HG02981 (cell line): ENCODE measurements at regions not wholly inside any gene's neighbourhood (a gene's known extent, or its start where the extent isn't known, plus 50 kb on each side); places are given as distances from the start of the nearest gene placed in this dataset.

Experiments
- ATAC-seq: cut with Tn5 transposase; IDR thresholded peaks from one replicate; pipeline ENCODE4 v1.9.1; 2021; ENCODE audit warnings: mild to moderate bottlenecking, moderate library complexity; ENCODE audit not compliant: unreplicated experiment

DNA sequence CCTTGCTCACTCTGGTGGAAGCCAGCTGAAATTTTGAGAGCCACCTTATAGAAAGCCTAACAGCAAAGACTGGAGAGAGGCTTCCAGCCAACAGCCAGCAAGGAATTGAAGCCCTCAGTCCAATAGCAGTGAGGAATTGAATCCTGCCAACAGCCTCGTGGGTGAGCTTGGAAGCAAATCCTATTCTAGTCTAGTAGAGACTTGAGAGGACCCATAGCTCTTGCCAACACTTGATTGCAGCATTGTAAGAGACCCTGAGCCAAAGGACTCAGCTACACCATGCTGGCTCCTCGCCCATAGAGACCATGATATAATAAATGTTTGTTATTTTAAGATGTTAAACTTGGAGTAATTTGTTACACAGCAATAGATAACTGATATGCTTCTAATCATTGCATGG, 403.0 kb upstream of the TNP1 start:
- no peak for ATAC-seq

DNA sequence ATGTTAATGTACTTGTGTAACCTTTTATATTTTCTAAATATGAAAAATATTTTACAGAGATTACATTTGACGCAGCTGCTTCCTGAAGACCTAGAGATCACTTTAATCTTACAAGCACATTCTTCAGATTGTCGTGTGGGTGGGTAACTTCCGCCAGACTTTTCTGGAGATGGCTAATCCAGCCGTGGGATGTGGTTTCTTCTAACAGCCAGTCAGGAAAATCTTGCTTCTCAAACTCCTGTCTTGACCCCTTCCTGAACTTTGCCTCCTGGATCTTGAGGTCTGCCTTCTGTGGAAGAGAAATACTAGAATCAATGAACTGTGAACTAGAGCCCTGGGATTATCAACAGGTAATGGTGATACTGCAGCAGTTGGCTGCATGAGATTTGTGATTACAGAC, 401.6 kb upstream of the TNP1 start:
- ATAC-seq = no peak

DNA sequence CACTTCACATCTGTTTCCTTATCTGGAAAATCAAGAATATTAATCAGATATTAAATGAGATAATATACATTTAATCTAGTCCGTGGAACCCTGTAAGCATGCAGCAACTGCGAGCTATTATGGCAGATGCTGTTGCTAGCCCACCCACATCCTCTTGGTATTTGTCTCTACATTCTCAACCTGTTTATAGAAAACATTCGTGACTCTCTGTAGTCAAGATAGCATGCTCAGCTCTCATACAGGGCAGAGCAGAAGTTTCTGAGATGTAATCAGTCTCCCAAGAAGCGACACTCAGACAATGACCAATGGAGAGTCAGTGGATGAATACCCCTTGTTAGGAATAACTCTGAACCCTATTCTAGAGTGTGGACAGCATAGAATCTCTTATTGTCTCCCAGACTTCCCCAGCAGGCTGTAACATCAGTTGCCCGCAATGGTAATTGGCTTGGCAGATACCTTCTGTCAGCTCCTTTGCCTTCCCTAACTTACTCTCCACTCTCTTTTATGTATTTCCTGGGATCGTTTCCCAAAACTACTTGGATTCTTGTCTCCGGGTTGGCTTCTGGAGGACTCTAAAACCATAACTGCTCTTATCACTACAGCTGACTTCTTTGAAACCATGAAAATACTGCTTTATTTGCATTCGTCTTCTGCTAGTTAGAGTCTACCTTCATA, 400.7 kb upstream of the TNP1 start:
- ATAC-seq = no peak

DNA sequence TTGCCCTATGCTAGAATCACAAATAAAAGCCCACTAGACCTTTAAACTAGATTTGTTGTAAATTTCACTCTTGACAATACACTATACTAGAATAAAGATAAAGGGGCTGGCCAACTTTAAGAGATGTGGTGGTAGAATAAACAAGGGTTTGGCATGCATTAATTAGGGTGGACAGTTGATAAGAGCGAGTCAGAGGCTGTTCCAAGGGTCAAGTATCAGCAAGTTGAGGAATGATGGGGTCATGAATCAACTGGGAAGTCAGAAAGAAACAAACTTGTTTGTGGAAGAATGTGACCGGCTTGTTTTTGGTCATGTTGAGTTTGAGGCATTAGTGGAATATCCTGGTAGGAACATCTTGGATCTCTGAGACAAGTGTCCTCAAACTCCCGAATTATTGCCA, 398.3 kb upstream of the TNP1 start:
- no peak for ATAC-seq

DNA sequence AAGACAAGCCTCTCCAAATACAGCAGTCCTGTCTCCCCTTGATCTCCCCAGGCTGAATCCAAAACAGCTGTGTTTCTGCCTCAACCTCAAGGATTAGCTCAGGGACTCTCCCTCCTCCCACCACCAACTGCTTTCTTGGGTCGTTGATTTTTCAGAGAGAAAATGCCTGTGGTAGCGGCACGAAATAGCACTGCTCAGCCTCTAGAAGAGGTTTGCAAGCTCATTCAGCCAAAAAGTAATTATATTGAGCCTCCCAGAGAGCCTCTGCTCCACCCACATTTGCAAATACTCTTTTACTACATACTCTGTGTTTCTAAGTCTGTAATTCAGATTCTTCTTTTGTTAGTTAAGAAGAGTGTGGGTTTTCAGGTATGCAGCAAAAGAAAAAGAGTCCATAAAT, 396.4 kb upstream of the TNP1 start:
- no peak for ATAC-seq

DNA sequence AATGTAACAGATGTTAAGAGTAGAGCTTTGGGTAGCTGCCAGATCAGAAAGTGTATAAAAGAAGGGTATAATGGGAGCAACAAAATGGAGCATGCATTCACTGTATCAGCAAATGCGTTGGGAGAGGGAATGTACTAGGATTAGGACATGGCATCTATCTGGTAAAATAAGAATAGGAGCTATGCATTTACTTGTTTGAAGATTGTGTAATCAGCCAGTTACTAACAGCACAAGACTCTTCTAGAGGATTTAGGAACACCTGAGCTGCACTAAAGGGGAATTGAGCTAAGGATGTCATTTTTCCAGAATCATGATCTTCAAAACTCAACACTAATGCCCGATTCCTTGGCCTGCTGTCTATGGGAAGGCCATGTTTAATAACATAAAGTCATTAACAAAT, 394.2 kb upstream of the TNP1 start:
- no peak for ATAC-seq

DNA sequence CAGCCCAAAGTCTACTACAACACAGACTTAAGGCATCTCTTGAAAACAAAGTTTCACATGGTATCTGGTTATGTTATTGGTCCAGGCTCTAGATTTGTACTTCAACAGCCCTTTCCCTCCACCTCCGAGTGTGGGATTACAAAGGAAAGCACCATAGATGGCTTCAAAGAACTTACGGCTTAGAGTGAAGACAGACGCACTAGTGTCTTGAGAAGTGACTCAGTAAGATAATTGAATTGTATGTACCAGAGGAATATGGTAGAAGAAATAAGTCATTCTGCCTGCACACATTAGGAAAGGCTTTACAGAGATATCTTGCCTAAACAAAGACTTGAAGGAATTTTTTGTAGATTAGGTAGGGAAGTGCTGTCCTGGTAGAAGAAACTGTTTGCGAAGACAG, 392.3 kb upstream of the TNP1 start:
- ATAC-seq = no peak

DNA sequence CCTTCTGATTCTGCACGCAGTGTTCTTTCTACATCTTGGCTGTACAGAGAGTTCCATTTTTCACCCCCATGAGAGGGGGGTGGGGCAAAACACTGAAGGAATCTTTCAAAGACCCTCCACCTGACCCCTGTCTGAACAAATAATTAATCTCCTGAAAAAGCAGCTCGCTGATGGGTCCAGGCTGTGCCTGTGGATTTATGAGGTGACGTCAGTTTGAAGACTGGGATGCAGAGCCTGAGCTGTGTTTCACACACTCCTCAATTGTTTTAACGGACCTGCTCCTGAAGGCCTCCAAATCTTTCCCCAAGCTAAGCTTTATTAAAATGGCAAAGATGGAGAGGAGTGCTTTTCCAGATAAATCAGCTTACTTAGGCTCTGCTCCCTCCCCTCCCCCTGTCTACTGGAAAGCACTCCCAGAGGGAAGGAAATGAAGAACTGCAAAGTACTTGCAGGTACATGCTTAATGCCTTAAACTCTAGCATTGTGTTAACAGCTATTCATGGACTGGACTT, 390.2 kb upstream of the TNP1 start:
- no peak for ATAC-seq

DNA sequence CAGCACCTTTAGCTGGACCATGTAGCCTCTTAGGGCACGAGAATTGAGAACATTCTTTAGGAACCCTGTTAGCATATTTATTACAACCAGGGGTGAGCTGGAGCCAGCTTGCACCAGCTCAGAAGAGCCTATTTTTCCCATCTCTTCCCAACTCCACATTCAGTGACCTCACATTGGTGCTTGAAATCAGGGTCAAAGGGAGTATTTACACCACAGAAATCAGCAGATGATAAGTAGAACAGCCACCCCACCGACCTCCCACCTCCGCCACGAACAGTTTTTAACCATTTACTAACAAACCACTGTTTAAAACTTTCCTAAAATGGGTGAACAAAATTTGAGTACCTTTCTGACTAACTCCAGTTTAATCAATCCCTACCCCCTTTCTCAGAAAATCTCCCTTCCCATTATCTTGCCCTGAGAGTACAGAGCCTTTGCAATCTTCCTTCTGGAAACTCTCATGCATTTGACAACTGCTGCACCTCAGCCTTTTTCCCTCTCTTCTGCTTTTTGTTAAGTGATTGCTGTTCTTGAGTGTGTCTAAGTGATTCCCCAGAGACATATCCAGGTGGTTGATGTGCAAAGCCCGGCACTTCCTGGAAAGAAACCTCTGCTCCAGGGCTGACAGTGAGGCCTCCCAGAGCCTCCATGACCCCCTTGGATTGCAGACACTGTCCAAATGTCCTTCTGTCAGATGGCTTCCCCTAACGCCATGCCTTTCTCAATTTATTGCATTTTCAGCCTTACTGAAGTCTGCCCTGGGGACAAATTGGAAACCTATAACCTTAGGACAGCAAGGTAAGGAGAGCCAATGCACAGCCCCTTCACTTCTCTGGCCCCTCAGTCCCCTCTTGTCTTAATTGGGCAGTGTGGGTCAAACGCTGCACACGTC, 389.5 kb upstream of the TNP1 start:
- no peak for ATAC-seq

DNA sequence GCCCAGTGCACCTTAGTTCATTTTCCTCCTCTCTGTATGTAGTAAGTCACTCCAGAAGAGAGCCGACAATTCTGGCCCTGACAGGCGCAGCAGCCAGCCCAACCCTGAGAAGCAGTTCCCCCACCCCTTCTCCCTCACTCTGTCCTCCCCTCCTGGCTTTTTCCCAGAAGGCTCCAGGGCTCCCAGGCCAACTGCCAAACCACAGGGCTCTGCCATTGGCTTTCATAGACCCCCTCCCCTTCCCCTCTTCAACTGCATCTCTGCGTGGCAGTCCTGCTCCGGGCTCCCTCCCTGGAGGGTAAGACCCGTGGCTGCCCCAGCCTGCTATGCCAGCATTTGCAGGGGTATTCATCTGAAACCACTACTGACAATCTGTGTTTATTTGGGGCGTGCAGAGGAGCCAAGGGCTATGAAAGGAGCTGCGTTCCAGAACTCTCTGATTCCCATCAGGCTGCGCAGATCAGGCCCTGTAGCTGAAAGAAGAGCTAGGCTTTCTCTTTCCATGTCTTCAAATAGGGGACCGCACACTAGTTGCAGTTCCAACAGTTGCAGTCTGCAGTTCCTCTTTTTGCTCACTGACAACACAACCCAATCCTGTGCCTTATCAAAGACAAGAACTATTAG, 388.6 kb upstream of the TNP1 start:
- peak; percentile 92 for ATAC-seq

DNA sequence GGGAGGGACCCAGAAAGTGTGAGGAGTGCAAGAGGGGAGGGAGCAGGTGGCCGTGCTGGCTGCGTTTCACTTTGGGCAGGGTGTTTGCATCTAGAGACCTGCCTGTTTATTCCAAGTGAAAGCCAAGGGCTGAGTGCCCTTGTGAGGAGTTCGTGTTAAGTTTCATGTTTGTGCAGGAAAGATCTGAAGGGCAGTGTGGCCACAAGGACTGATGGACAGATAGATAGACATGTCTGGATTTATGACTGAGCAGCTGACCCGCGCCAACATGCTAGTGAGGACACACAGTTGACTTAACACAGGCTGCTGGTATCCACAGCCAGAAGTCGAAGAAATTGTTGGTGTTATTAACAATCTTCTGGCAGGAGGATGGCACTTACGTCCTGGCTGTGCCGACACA, 387.6 kb upstream of the TNP1 start:
- no peak for ATAC-seq

DNA sequence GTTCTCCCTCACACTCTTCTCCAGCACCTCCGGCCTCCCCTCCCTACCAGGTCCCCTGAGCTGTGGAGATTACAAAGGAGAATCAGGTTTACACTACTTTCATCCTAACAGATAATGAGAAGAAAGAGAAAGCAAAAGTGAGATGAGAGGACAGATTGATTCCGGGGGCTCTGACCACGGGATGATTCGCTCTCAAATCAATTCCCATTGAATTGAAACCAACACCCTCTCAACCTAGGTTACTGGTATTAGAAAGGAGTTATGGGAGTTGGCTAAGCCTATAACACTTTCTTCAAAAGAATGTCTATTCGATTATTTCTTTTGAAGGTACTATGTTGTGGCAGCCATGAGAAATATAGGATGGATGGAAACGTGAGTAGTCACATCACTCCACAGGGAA, 386.2 kb upstream of the TNP1 start:
- ATAC-seq = no peak

DNA sequence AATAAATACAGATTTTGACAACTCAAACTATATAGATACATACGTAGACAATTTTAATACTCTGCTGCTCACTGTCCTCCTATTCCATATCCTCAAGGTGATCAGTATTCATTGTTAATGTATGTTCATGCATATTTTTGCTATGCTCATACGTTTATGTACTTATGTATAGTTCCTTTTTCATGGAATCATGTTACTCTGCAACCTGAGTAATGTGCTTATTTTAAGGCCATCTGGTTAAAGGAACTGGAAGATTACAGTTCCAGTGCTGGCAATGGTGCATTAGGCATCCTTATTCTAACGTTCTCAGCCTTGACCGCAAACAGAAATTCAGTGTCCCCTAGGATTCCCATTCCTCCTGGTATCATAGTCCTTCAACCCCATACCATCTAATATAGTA, 385.0 kb upstream of the TNP1 start:
- no peak for ATAC-seq

DNA sequence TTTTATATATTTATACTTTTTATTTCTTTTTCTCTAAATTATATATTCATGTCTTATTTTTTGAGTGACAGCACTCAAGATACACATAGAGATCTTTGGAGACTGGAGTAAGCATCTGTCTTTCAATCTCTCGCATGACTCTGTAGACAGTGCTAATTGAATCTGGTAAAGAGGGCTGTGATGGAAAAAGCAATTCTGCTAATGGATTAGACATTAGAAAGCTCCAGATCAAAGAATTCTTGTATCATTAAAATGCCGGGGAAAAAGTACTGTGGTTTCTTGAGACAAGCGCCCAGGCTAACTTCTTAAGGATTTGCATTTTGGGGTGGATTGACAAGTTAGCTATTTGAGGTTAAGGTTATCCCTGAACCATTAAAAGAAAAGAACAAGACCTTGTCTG, 383.1 kb upstream of the TNP1 start:
- ATAC-seq = no peak

DNA sequence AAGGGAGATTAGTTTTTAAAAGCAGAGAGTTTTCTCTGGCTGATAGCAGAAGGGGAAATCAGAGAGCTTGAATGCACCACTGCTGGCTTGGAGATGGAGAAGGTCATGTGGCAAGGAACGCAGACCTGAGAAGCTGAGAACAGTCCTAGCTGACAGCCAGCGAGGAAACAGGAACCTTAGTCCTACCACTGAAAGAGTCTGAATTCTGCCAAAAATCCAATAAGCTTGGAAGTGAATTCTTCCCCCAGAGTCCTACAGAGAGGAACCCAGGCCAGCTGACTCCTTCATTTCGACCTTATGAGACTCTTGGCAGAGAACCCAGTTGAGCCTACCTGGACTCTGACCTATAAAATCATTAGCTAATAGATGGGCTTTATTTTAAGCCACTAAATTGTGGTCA, 371.9 kb upstream of the TNP1 start:
- no peak for ATAC-seq

DNA sequence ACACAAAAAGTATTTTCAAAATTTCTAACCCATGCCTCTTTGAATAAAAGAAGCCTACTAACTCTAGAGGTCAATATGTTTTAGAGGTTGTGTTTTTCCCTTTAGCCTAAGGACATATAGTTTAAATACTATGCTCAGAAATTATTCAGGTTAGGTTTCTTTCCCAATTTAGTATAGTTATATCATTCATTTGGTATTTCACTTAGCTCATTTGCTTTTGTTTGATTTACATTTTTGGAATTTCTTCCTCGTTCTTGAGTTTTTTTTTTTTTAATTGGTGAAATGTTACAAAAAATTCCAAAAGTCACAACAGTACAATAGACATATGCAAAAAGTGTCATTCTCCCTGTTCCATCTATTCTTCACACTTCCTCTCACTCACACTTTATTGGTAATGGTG, 371.3 kb upstream of the TNP1 start:
- no peak for ATAC-seq

DNA sequence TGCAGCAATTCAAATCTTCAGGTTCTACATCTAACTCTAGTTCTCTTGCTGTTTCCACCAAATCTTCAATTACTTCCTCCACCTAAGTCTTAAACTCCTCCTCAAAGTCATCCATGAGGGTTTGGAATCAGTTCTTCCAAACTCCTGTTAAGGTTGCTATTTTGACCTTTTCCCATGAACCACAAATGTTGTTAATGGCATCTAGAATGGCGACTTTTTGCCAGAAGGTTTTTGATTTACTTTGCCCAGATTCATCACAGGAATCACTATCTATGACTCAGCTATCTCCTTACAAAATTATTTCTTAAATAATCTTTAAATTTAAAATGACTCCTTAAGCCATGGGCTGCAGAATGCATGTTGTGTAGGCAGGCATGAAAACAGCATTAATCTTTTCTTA, 368.9 kb upstream of the TNP1 start:
- ATAC-seq = no peak

DNA sequence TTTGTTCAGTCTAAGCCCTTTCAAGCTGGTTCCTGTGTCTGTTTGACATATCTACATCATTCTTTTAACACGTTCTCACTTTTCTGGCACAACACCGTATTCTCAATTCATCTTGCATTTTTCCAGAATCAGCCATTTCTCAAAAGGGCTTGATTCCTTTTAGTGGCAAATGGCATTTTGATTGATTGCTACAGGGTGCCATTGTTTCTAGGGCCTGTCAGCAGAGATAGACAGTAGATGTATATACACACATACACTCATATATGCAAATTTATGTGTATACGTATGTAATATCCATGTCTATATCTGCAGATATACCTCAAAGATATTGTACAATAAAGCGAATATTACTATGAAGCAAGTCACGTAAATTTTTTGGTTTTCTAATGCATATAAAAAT, 367.9 kb upstream of the TNP1 start:
- ATAC-seq = no peak

DNA sequence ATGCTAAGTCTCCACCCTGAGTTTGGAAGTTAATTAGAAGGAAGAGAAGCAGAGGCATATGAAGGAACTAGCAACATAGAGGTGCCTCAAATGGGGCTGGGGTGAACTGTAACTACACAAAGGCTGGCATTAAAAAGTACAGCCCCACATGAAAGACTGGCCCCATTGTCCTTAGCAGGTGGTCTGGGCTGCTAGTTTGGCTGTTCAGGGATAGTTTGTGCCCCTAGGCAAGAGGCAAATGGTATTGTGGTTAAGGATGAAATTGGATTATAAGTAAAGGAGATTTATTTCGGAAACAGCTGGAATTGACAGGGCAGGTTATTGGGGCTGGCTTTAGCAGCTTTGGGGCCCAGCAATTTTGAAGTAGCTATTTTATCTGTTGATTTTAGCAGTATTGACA, 365.7 kb upstream of the TNP1 start:
- ATAC-seq = no peak

DNA sequence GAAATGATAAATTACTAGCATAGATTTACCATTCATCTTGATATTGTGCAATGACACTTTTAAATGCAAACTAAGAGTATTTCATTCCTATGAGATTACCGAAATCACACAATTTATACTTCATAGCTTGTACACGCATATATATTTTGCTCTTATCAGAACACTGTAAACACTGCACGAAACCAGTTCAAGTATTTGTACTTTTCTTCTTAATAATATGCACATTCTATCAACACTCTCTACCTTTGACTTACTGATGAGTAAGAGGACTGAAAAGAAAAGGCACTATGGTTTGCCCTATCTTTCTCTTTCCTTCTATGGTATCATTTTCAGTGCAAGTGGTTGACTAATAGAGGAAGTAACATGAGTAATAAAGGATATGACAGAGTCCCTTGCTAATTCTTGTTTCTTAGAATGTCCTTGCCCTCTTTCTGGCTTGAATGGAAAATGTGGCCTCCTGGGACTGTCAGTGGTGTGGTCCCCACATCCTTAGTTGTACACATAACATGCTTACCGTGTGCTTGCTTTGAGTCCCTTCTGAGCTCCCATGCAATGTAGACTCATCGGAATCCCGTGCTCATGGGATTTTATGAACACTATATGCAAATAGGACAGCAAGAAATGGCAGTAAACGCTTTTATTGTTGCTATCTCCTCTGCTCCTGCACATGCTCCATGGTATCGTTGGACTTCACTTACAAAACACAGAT, 363.5 kb upstream of the TNP1 start:
- peak; percentile 73 for ATAC-seq

DNA sequence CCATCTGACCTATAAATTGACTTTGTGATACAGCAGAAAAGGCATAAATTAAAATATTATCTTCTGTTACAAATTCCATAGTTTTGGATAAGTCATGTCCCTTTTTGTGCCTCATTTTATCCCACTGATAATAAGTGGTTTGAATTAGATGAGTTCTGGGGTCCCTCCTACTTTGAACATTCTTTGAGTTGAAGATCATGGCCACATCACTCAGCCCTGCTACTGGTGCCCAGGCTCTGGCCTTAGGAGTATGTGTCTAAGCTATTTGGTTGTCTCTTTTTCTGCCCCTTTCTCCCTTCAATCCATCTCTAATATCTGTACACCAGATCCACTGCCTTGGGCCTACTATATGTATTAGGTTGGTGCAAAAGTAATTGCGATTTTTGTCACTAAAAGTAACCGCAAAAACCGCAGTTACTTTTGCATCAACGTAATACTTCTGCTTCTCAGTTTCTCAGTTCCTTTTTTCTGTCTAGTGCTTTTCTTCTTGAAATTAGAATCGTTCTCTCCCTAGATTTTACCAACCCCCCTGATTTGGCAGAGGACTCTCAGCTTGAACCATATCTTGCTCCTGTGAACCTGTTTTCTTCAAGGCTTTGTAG, 362.5 kb upstream of the TNP1 start:
- ATAC-seq = peak; percentile 12
